Glutamatergic neuron (in vitro differentiated cells): ENCODE measurements at regions not wholly inside any gene's neighbourhood (a gene's known extent, or its start where the extent isn't known, plus 50 kb on each side); places are given as distances from the start of the nearest gene placed in this dataset.

ENCODE experiments used
- DNase-seq: peaks from one replicate; pipeline ENCODE4 v3.0.0; 2022
- H3K27ac Mint-ChIP-seq: one replicate; pipeline ENCODE4 v1.8.0; 2020; ENCODE audit warnings: mild to moderate bottlenecking, mixed read lengths, inconsistent platforms; ENCODE audit not compliant: unreplicated experiment
- H3K27me3 Mint-ChIP-seq: one replicate; pipeline ENCODE4 v1.8.0; 2020; ENCODE audit warnings: mild to moderate bottlenecking, moderate library complexity, mixed read lengths, inconsistent platforms; ENCODE audit not compliant: unreplicated experiment
- H3K36me3 Mint-ChIP-seq: one replicate; pipeline ENCODE4 v1.8.0; 2020; ENCODE audit warnings: mild to moderate bottlenecking, mixed read lengths, inconsistent platforms; ENCODE audit not compliant: unreplicated experiment
- H3K4me1 Mint-ChIP-seq: one replicate; pipeline ENCODE4 v1.8.0; 2020; ENCODE audit warnings: mild to moderate bottlenecking, low read depth, mixed read lengths, inconsistent platforms; ENCODE audit not compliant: unreplicated experiment
- H3K4me3 Mint-ChIP-seq: one replicate; pipeline ENCODE4 v1.8.0; 2020; ENCODE audit warnings: mild to moderate bottlenecking, mixed read lengths, inconsistent platforms; ENCODE audit not compliant: unreplicated experiment
- H3K9me3 Mint-ChIP-seq: one replicate; pipeline ENCODE4 v1.8.0; 2020; ENCODE audit warnings: mild to moderate bottlenecking, moderate library complexity, mixed read lengths, inconsistent platforms; ENCODE audit not compliant: unreplicated experiment
- CTCF ChIP-seq: fragments of 200-600 bp; sonication (generic); IDR thresholded peaks from one replicate; pipeline ENCODE4 v1.5.0; 2021; ENCODE audit not compliant: partially characterized antibody, unreplicated experiment

DNA sequence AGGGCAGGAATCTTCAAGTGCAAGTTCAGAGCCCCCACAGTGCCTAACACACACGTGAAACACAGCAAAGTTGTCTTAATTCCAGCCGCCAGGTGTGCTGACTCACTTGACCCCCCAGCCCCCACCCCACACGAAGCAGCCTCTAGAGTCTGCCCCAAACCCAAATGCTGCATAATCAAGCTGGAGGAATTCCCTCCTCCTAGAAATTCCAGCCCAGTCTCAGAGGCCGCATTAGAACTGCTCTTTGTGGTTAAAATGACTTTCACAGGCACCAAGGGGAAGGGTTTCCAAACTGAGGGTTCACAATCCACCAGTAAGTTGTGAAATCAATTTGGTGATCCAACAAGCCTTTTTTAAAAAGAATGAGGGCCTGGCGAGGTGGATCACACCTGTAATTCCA is 67.0 kb upstream of the PLXNA4 start:
- Mint-ChIP-seq H3K4me1 (peaks cover 2% of the 10 kb centered on the region), H3K36me3 (no peaks in the 10 kb centered on the region), H3K27ac (no peak overlapping the region), H3K9me3 (peaks cover 3% of the 10 kb centered on the region), H3K4me3 (no peak overlapping the region), H3K27me3 (peaks cover 2% of the 10 kb centered on the region)
- no peak for TF ChIP-seq CTCF
- DNase-seq, result no peak

- no peak for TF ChIP-seq CTCF
- DNase-seq, result no peak
- H3K9me3 Mint-ChIP-seq, result peaks cover 3% of the 10 kb centered on the region
- no peaks in the 10 kb centered on the region for H3K36me3 Mint-ChIP-seq
- H3K27me3 Mint-ChIP-seq, result peaks cover 2% of the 10 kb centered on the region
- H3K4me3 Mint-ChIP-seq, result no peak overlapping the region
- H3K4me1 Mint-ChIP-seq, result peaks cover 2% of the 10 kb centered on the region
- H3K27ac Mint-ChIP-seq, result no peak overlapping the region
Measured at GRCh38 chr7:132641238-132641637, 65.0 kb upstream of the PLXNA4 start.

GRCh38 chr7:132639983-132640382 is 63.7 kb upstream of the PLXNA4 start:
- no peak for TF ChIP-seq CTCF
- Mint-ChIP-seq H3K27ac (no peak overlapping the region), H3K4me3 (no peak overlapping the region), H3K4me1 (no peaks in the 10 kb centered on the region), H3K36me3 (no peaks in the 10 kb centered on the region), H3K27me3 (peaks cover 4% of the 10 kb centered on the region), H3K9me3 (peaks cover 3% of the 10 kb centered on the region)
- no peak for DNase-seq

GRCh38 chr7:132638000-132638399 is 61.7 kb upstream of the PLXNA4 start:
- no peak for DNase-seq
- Mint-ChIP-seq H3K36me3 (no peaks in the 10 kb centered on the region), H3K9me3 (peaks cover 3% of the 10 kb centered on the region), H3K4me3 (no peak overlapping the region), H3K4me1 (no peaks in the 10 kb centered on the region), H3K27ac (no peak overlapping the region), H3K27me3 (peaks cover 6% of the 10 kb centered on the region)
- no peak for TF ChIP-seq CTCF

DNA sequence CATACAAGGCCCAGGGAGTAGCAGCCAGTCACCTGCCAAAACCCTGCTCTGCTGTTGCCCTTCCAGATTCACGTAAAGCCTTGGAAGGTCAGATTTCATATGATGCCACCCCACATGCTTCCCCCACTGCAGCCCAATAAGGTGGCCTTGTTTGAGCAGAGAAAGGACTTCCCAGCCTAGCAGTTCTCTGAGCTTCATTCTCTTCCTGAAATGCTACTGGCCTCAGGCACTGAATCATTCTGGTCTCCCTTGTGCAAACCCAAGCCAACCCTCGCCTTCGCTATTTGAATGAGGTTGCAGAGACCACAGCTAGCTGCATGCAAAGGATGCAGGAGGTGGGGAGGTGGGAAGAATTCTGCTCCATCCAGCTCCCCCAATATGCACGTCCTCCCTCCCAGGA is 60.3 kb upstream of the PLXNA4 start:
- TF ChIP-seq CTCF, result no peak
- Mint-ChIP-seq H3K36me3 (no peaks in the 10 kb centered on the region), H3K27ac (no peak overlapping the region), H3K27me3 (peaks cover 6% of the 10 kb centered on the region), H3K4me3 (no peak overlapping the region), H3K4me1 (no peaks in the 10 kb centered on the region), H3K9me3 (peaks cover 3% of the 10 kb centered on the region)
- no peak for DNase-seq
